ENCODE measurements at regions not wholly inside any gene's neighbourhood (a gene's known extent, or its start where the extent isn't known, plus 50 kb on each side); places are given as distances from the start of the nearest gene placed in this dataset.

DNA sequence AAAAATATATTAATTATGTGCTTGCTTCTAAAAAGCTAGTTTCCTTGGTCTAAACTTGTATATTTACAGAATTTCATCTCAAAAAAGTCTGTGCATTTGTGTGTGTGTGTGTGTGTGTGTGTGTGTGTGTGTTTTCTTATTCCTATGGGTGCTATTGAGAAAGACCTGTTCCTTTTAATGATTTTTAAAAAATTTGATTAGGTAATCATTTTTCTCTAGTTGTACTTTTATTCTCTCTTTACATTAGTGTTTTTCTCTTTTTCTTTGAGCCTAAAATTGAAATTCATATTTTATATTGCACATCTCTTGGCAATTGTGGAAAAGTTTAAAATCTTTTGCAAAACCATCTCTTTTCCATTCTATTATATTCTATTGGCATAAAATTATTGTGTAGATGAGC, 690.4 kb upstream of the NDST4 start:
- no peak for DNase-seq (ENCODE audit: low read depth in 2 of 2)

DNA sequence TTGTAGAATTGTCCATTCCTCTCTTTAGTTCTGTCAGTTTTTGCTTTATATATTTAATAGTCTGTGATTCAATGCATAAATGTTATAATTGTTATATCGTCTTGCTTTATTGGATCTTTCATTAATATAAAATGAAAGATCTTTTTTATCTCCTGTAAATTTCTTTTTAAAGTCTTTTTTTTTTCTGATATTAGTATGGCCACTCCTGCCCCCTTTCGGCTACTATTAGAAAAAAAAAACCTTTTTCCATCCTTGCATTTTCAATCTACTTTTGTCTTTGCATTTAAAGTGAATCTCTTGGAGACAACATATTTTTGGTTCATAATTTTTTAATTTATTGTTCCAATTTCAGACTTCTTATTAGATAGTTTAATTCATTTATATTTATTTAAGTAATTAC, 677.4 kb upstream of the NDST4 start:
- DNase-seq (ENCODE audit: low read depth in 2 of 2) = no peak

GRCh38 chr4:115781528-115782146, 668.2 kb upstream of the NDST4 start:
- no peak for DNase-seq (ENCODE audit: low read depth in 2 of 2)

- DNase-seq (ENCODE audit: low read depth in 2 of 2) = no peak
Measured at GRCh38 chr4:115780835-115781234, 667.4 kb upstream of the NDST4 start.

GRCh38 chr4:115780268-115780667, 666.8 kb upstream of the NDST4 start:
- DNase-seq (ENCODE audit: low read depth in 2 of 2) = no peak

DNA sequence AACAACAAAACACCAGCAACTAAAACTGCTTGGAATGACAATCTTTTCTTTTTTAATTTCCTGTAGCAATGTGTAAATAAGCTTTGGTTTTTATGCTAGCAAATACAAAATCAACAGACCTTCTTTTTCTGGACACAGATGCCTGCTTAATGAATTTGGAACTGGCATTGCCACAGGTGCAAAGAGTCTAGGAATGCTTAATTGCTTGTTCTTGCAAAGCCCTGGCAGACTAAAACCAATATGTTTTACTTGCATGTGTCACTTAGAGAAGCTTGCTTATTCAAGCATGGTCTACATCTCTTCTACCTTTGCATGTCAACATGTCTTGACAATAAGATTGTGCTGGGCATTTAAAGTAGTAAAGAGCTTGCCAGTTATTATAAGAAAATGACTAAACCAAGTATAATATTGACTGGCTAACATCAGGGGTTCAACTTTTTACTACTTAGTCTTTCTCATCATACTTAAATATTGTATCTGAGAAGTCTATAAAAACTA, 656.7 kb upstream of the NDST4 start:
- DNase-seq (ENCODE audit: low read depth in 2 of 2) = no peak

- no peak for DNase-seq (ENCODE audit: low read depth in 2 of 2)
Measured at GRCh38 chr4:115769396-115769795, 656.0 kb upstream of the NDST4 start.

DNA sequence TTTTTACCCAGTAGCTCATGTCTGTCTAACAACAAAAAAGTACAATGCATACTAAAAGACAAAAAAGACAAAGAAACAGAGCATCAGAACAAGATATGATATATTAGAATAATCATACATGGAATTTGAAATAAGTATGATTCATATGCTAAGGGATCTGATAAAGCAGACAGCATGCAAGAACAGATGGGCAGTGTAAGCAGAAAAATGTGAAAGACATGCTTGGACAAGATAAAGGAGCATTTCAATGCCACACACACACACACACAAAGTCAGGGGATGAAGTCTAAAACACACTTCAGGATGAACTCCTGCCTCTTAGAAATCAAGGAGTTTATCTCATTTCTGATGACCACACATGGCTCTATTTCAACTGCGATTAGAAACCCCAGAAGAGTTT, 649.6 kb upstream of the NDST4 start:
- no peak for DNase-seq (ENCODE audit: low read depth in 2 of 2)

- no peak for DNase-seq (ENCODE audit: low read depth in 2 of 2)
Measured at GRCh38 chr4:115759231-115759630, 645.8 kb upstream of the NDST4 start.

- DNase-seq (ENCODE audit: low read depth in 2 of 2) = no peak
Measured at GRCh38 chr4:115749404-115749803, 636.0 kb upstream of the NDST4 start.

- no peak for DNase-seq (ENCODE audit: low read depth in 2 of 2)
Measured at GRCh38 chr4:115740806-115741205, 627.4 kb upstream of the NDST4 start.

GRCh38 chr4:115729739-115730266, 616.4 kb upstream of the NDST4 start:
- DNase-seq (ENCODE audit: low read depth in 2 of 2) = no peak

DNA sequence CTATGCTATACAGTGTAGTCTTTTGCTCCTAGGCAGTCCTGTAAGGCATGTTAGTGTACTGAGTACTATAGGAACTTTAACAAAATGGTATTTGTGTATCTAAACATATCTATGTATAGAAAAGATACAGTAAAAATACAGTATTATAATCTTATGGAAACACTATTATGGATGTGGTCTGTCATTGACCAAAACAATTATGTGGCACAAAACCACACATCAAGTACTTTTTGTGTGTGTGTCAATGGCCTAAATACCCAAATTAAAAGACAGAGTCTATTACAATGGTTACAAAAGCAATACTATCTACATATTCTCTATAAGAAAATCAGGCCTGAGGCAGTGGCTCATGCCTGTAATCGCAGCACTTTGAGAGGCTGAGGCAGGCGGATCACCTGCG, 610.2 kb upstream of the NDST4 start:
- DNase-seq (ENCODE audit: low read depth in 2 of 2) = no peak

DNA sequence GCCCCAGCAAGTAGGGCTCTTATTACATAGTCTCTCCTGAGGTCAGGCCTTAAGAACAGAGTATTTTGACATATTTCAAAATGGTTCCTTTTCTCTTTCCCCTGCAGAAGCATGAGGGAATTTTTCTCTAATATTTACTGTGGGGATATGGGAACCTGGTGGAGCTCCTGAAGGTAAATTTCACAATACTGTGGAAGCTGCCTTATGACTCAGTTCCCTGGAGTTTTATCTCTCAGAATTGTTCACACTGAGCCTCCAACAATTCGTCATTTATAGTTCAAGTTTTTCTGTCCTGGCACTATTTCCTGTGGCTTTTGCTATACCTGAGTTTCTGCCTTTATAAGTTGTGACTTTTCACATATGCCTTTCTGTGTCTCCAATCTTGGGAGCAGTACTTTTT, 607.2 kb upstream of the NDST4 start:
- DNase-seq (ENCODE audit: low read depth in 2 of 2) = no peak

- DNase-seq (ENCODE audit: low read depth in 2 of 2) = no peak
Measured at GRCh38 chr4:115711575-115711974, 598.2 kb upstream of the NDST4 start.

GRCh38 chr4:115688961-115689360, 575.5 kb upstream of the NDST4 start:
- DNase-seq (ENCODE audit: low read depth in 2 of 2) = no peak

GRCh38 chr4:115687052-115687755, 573.8 kb upstream of the NDST4 start:
- no peak for DNase-seq (ENCODE audit: low read depth in 2 of 2)

DNA sequence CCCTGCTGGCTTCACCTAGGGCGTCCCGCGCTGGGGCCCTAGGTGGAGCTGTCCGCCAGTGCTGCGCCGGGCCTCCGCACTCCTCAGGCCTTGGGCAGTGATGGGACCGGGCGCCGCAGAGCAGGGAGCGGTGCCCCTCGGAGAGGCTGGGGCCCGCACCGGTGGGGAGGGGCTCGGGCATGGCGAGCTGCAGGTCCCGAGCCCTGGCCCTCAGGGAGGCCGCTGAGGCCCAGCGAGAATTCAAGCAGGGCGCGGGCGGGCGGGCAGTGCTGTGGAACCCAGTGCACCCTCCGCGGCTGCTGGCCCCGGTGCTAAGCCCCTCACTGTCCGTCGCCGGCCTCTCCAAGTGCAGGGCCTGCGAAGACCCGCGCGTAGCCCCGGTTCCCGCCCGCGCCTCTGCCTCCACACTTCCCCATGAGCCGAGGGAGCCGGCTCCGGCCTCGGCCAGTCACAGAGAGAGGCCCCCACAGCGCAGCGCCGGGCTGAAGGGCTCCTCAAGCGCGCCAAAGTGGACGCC, 565.1 kb upstream of the NDST4 start:
- DNase-seq (ENCODE audit: low read depth in 2 of 2) = no peak

GRCh38 chr4:115675719-115676118, 562.3 kb upstream of the NDST4 start:
- no peak for DNase-seq (ENCODE audit: low read depth in 2 of 2)

DNA sequence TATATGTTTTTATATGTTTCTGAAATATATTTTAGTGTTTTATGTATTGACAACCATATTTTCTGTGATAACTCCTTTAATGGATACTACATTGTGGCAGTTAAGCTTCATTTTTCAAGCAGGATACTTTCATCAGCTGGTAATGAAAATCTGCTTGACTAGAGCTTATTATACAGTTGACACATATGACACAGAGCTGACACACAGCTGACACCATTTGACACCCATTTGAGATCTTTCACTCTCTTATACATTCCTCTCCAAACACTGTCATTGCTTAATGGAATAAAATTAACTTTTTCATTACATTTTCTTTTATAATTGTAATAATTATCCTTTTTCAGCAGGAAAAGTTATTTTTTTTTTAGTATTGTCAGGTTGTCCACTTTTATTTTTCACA, 561.1 kb upstream of the NDST4 start:
- no peak for DNase-seq (ENCODE audit: low read depth in 2 of 2)

GRCh38 chr4:115671581-115671980, 558.2 kb upstream of the NDST4 start:
- DNase-seq (ENCODE audit: low read depth in 2 of 2) = no peak

GRCh38 chr4:115670930-115671329, 557.5 kb upstream of the NDST4 start:
- no peak for DNase-seq (ENCODE audit: low read depth in 2 of 2)

GRCh38 chr4:115668396-115668795, 555.0 kb upstream of the NDST4 start:
- DNase-seq (ENCODE audit: low read depth in 2 of 2) = no peak

Measured in fibroblast of skin of left biceps (primary cell).